ENCODE measurements at regions not wholly inside any gene's neighbourhood (a gene's known extent, or its start where the extent isn't known, plus 50 kb on each side); places are given as distances from the start of the nearest gene placed in this dataset.
"Not testable (repeated sequence)": the region's sequence is repeated elsewhere in the genome, so short reads cannot be mapped to it uniquely, and the experiment has no call there.

GRCh38 chr5:154702477-154702876 lies 52.7 kb upstream of the LARP1 start:
- no peak for DNase-seq (ENCODE audit: low spot score)
- in situ Hi-C loops (cut with MboI; ENCODE audit: low sequenced_read_pairs, unreplicated experiment): no loop called here
- no peak for TF ChIP-seq CTCF (IDR thresholded peaks at IDR 0.05; ENCODE audit: borderline replicate concordance, control extremely low read depth, extremely low read depth, insufficient read depth, missing control alignments)

- in situ Hi-C loops (cut with MboI; ENCODE audit: low sequenced_read_pairs, unreplicated experiment); DNase-seq (ENCODE audit: low spot score): not testable (repeated sequence)
Observed at GRCh38 chr5:154701725-154702124, 53.5 kb upstream of the LARP1 start.

- DNase-seq (ENCODE audit: low spot score): no peak
- no peak for TF ChIP-seq CTCF (IDR thresholded peaks at IDR 0.05; ENCODE audit: borderline replicate concordance, control extremely low read depth, extremely low read depth, insufficient read depth, missing control alignments)
- in situ Hi-C loops (cut with MboI; ENCODE audit: low sequenced_read_pairs, unreplicated experiment): no loop called here
Observed at GRCh38 chr5:154701181-154701580, 54.0 kb upstream of the LARP1 start.

- in situ Hi-C loops (cut with MboI; ENCODE audit: low sequenced_read_pairs, unreplicated experiment); DNase-seq (ENCODE audit: low spot score): not testable (repeated sequence)
Observed at GRCh38 chr5:154700289-154700928, 54.8 kb upstream of the LARP1 start.

GRCh38 chr5:154698763-154699162 lies 56.4 kb upstream of the LARP1 start:
- TF ChIP-seq CTCF (IDR thresholded peaks at IDR 0.05; ENCODE audit: borderline replicate concordance, control extremely low read depth, extremely low read depth, insufficient read depth, missing control alignments): no peak
- in situ Hi-C loops (cut with MboI; ENCODE audit: low sequenced_read_pairs, unreplicated experiment): no loop called here
- DNase-seq (ENCODE audit: low spot score): no peak

GRCh38 chr5:154697371-154697770 lies 57.8 kb upstream of the LARP1 start:
- in situ Hi-C loops (cut with MboI; ENCODE audit: low sequenced_read_pairs, unreplicated experiment): no loop called here
- TF ChIP-seq CTCF (IDR thresholded peaks at IDR 0.05; ENCODE audit: borderline replicate concordance, control extremely low read depth, extremely low read depth, insufficient read depth, missing control alignments): no peak
- no peak for DNase-seq (ENCODE audit: low spot score)

GRCh38 chr5:154696891-154697290 lies 58.3 kb upstream of the LARP1 start:
- no peak for DNase-seq (ENCODE audit: low spot score)
- no peak for TF ChIP-seq CTCF (IDR thresholded peaks at IDR 0.05; ENCODE audit: borderline replicate concordance, control extremely low read depth, extremely low read depth, insufficient read depth, missing control alignments)
- in situ Hi-C loops (cut with MboI; ENCODE audit: low sequenced_read_pairs, unreplicated experiment): no loop called here

- in situ Hi-C loops (cut with MboI; ENCODE audit: low sequenced_read_pairs, unreplicated experiment): no loop called here
- DNase-seq (ENCODE audit: low spot score): no peak
- no peak for TF ChIP-seq CTCF (IDR thresholded peaks at IDR 0.05; ENCODE audit: borderline replicate concordance, control extremely low read depth, extremely low read depth, insufficient read depth, missing control alignments)
Observed at GRCh38 chr5:154694159-154694558, 61.0 kb upstream of the LARP1 start.

All from GM13976 (cell line).